NB4 (cell line): ENCODE measurements at regions not wholly inside any gene's neighbourhood (a gene's known extent, or its start where the extent isn't known, plus 50 kb on each side); places are given as distances from the start of the nearest gene placed in this dataset.

Source experiments
- CTCF ChIP-seq: IDR thresholded peaks from one replicate; pipeline ENCODE4 v1.5.1; 2012; ENCODE audit warnings: low read depth, low read length
- MAX ChIP-seq: IDR thresholded peaks from 2 replicates; pipeline ENCODE4 v1.6.1; 2011; ENCODE audit warnings: low read depth, low read length
- MYC ChIP-seq: IDR thresholded peaks from 2 replicates; pipeline ENCODE4 v1.6.1; 2011; ENCODE audit warnings: low read depth, low read length
- POLR2A ChIP-seq: IDR thresholded peaks from 2 replicates; pipeline ENCODE4 v1.6.1; 2011; ENCODE audit warnings: mild to moderate bottlenecking; ENCODE audit not compliant: insufficient read length; ENCODE audit errors: extremely low read depth

DNA sequence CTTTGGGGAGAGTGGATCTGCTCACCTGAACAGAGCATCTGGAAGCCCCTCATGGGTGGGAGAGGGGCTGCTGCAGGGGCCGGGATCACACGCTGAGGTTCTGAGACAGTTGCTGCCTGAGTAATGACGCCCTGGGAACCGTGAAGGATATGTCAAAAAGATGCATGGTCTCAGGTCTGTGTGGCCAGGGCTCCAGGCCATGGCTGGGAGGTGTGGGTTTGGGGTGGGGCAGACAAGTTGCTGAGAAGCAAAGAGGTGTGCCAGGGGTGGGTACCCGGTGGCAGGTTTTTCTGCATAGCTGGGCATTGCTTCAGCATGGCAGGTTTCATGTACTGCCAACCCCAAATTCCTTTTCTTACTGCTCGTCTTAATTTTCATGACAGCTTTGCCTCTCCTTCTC lies 133.5 kb downstream of the RPIA start:
- TF ChIP-seq MAX, result no peak
- TF ChIP-seq CTCF, result no peak
- no peak for TF ChIP-seq POLR2A
- TF ChIP-seq MYC, result no peak
